MM.1S (cell line): ENCODE measurements at regions not wholly inside any gene's neighbourhood (a gene's known extent, or its start where the extent isn't known, plus 50 kb on each side); places are given as distances from the start of the nearest gene placed in this dataset.

Source experiments
- DNase-seq: peaks from one replicate; pipeline ENCODE4 v3.0.0-alpha.2; 2015
- H2AFZ ChIP-seq: fragments of 300-600 bp; sonication (generic); 2 replicates; pipeline ENCODE4 v1.6.0; 2016; ENCODE audit warnings: antibody characterized with exemption, low read length
- H3F3A ChIP-seq: fragments of 300-600 bp; sonication (generic); 2 replicates; pipeline ENCODE4 v1.6.1; 2016; ENCODE audit warnings: mild to moderate bottlenecking, antibody characterized with exemption, low read length, moderate library complexity, mixed read lengths; ENCODE audit not compliant: insufficient read depth
- H3K27ac ChIP-seq: fragments of 300-600 bp; sonication (generic); 2 replicates; pipeline ENCODE4 v1.5.1; 2016; ENCODE audit warnings: mild to moderate bottlenecking, low read length
- H3K27me3 ChIP-seq: fragments of 300-600 bp; sonication (generic); replicated peaks from 2 replicates; pipeline ENCODE4 v1.6.0; 2016; ENCODE audit warnings: low read length; ENCODE audit not compliant: insufficient read depth
- H3K36me3 ChIP-seq: fragments of 300-600 bp; sonication (generic); replicated peaks from 2 replicates; pipeline ENCODE4 v1.6.1; 2016; ENCODE audit warnings: mild to moderate bottlenecking, low read length, mixed read lengths; ENCODE audit not compliant: insufficient read depth
- H3K4me1 ChIP-seq: fragments of 300-600 bp; sonication (generic); 2 replicates; pipeline ENCODE4 v1.6.1; 2016; ENCODE audit warnings: low read length, mixed read lengths
- H3K4me2 ChIP-seq: fragments of 300-600 bp; sonication (generic); 2 replicates; pipeline ENCODE4 v1.6.0; 2016; ENCODE audit warnings: low read depth, low read length
- H3K4me3 ChIP-seq: fragments of 300-600 bp; sonication (generic); 2 replicates; pipeline ENCODE4 v1.5.1; 2016; ENCODE audit warnings: low read length, mixed read lengths
- H3K79me2 ChIP-seq: fragments of 300-600 bp; sonication (generic); 2 replicates; pipeline ENCODE4 v1.6.1; 2016; ENCODE audit warnings: mixed run types, low read length, mixed read lengths
- H3K9ac ChIP-seq: fragments of 300-600 bp; sonication (generic); 2 replicates; pipeline ENCODE4 v1.6.1; 2016; ENCODE audit warnings: low read length, mixed read lengths
- H3K9me2 ChIP-seq: fragments of 300-600 bp; sonication (generic); replicated peaks from 2 replicates; pipeline ENCODE4 v1.6.1; 2016; ENCODE audit warnings: mild to moderate bottlenecking, low read length, mixed read lengths; ENCODE audit not compliant: insufficient read depth
- H3K9me3 ChIP-seq: fragments of 300-600 bp; sonication (generic); replicated peaks from 2 replicates; pipeline ENCODE4 v1.6.1; 2016; ENCODE audit warnings: mild to moderate bottlenecking, low read length, mixed read lengths; ENCODE audit not compliant: insufficient read depth
- H4K20me1 ChIP-seq: fragments of 300-600 bp; sonication (generic); 2 replicates; pipeline ENCODE4 v1.6.1; 2016; ENCODE audit warnings: mild to moderate bottlenecking, low read length, moderate library complexity, mixed read lengths; ENCODE audit not compliant: insufficient read depth
- EZH2 ChIP-seq: fragments of 300-600 bp; sonication (generic); optimal IDR thresholded peaks from 2 replicates; pipeline ENCODE3; 2017; ENCODE audit warnings: low read depth, mild to moderate bottlenecking, antibody characterized with exemption, low read length, mixed read lengths
- EZH2phosphoT487 ChIP-seq: fragments of 300-600 bp; sonication (generic); IDR thresholded peaks from 2 replicates; pipeline ENCODE4 v1.6.1; 2018; ENCODE audit warnings: antibody characterized with exemption, low read length
- TF ChIP-seq, protein P1 (sequence below): fragments of 300-600 bp; sonication (generic); IDR thresholded peaks from 2 replicates; pipeline ENCODE4 v1.5.1; 2016; ENCODE audit warnings: antibody characterized with exemption, low read length, mixed read lengths

DNA sequence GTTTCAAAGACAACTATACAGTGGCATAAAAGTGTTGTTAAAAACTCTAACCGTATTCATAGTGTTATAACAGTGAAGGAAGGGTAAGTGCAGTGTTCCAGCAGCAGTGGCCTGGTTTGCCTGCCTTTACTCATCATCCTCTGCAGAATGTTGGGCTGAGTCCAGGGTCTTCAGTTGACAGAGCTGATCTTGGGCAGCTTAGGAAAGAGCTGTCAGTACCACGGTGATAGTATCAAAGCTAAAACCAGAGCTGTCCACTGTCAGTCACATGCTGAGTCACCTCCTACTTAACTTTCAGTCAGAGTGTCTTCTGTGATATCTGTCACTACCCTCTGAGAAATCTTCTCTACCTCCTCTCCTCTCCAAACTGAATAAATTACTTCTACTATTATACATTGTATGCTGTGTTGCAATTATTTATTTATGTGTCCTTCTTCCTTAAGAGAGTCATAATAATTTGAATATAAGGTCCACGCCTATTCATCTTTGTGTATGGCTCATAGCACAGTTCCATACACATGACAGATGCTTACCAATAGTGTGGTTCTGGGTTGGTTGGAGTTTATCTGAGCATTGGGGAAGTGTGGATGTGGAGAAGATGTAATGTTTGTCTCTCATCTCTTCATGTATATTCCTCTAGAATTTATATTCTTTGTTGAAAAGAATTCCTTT lies 242.1 kb downstream of the ZIC1 start:
- no peak overlapping the region for H3K27ac ChIP-seq
- H3K4me1 ChIP-seq, result no peaks in the 10 kb centered on the region
- no peaks in the 10 kb centered on the region for H3K79me2 ChIP-seq
- H3K9me2 ChIP-seq, result no peaks in the 10 kb centered on the region
- TF ChIP-seq EZH2phosphoT487 (no peak), EZH2 (no peak)
- TF ChIP-seq, protein P1, sequence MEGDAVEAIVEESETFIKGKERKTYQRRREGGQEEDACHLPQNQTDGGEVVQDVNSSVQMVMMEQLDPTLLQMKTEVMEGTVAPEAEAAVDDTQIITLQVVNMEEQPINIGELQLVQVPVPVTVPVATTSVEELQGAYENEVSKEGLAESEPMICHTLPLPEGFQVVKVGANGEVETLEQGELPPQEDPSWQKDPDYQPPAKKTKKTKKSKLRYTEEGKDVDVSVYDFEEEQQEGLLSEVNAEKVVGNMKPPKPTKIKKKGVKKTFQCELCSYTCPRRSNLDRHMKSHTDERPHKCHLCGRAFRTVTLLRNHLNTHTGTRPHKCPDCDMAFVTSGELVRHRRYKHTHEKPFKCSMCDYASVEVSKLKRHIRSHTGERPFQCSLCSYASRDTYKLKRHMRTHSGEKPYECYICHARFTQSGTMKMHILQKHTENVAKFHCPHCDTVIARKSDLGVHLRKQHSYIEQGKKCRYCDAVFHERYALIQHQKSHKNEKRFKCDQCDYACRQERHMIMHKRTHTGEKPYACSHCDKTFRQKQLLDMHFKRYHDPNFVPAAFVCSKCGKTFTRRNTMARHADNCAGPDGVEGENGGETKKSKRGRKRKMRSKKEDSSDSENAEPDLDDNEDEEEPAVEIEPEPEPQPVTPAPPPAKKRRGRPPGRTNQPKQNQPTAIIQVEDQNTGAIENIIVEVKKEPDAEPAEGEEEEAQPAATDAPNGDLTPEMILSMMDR, result no peak
- DNase-seq, result no peak
- no peaks in the 10 kb centered on the region for H3K9me3 ChIP-seq
- H3K9ac ChIP-seq, result no peak overlapping the region
- H3K4me2 ChIP-seq, result no peak overlapping the region
- H2AFZ ChIP-seq, result no peak overlapping the region
- H4K20me1 ChIP-seq, result no peaks in the 10 kb centered on the region
- H3K27me3 ChIP-seq, result no peaks in the 10 kb centered on the region
- H3K36me3 ChIP-seq, result no peaks in the 10 kb centered on the region
- H3K4me3 ChIP-seq, result no peak overlapping the region
- H3F3A ChIP-seq, result no peaks in the 10 kb centered on the region

DNA sequence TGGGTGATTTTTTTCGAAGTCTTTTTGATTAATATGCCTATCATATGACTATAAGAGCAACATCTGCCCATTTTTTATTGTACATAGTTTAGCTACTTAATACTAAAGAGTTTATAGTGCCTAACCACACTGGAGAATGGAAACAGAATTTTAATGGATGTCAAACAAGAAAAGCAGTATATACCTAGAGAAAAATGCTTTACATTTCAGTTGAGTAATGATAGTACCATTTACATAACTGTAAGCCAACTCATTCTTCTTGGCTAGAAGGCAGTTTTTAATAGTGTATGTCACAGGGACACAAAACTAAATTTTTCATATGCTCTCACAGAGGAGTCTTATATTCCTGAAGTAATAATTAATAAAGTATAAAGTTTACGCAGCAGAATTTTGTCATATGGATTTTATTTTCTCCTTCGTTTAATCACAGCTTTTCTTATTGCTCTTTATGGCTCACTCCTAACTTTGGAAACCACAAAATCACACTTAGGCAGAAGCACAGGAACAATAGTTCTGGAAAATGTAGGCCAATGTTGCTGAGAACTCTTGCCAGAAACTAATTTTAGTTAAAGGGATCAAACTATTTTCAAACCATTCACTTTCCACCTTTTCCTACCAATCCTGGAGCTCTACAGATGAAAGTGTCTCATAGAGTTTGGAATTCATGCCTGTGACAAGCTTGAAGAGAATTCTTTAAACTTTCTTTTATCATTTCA lies 243.6 kb downstream of the ZIC1 start:
- H3F3A ChIP-seq, result no peaks in the 10 kb centered on the region
- H4K20me1 ChIP-seq, result no peaks in the 10 kb centered on the region
- no peaks in the 10 kb centered on the region for H3K9me2 ChIP-seq
- H2AFZ ChIP-seq, result no peak overlapping the region
- H3K79me2 ChIP-seq, result no peaks in the 10 kb centered on the region
- no peaks in the 10 kb centered on the region for H3K27me3 ChIP-seq
- H3K9ac ChIP-seq, result no peak overlapping the region
- no peaks in the 10 kb centered on the region for H3K36me3 ChIP-seq
- no peak for TF ChIP-seq EZH2phosphoT487
- no peak overlapping the region for H3K4me3 ChIP-seq
- no peak overlapping the region for H3K27ac ChIP-seq
- no peaks in the 10 kb centered on the region for H3K4me1 ChIP-seq
- no peak overlapping the region for H3K4me2 ChIP-seq
- DNase-seq, result no peak
- no peaks in the 10 kb centered on the region for H3K9me3 ChIP-seq

DNA sequence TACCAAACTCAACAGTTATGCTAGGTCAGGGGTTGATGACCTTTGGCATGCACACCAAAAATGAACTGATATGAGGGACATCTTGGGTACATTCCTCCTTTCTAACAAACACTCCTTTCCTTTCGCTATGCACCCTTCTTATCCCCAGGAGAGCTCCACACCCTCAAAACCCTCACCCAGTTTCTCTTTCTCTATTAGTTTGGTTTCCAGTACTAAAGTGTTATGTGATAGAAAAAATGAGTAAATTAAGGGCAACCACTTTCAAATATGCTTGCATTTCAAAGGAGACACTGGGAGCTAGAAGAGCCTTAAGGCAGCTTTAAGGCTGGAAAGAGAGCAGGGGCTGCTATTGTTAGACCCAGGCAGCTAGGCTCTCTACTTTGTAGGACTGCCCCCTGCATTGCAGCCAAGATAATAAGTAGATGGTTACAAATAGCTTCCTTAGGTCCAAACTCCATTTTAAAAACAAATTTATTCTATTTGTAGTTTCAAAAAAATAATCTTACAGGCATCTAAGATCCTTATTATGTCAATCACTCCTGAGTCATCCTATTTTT lies 244.3 kb downstream of the ZIC1 start:
- Histone ChIP-seq H4K20me1 (no peaks in the 10 kb centered on the region), H3K27ac (no peak overlapping the region), H3F3A (no peaks in the 10 kb centered on the region), H3K79me2 (no peaks in the 10 kb centered on the region), H3K27me3 (no peaks in the 10 kb centered on the region), H3K36me3 (no peaks in the 10 kb centered on the region), H3K9ac (no peak overlapping the region), H2AFZ (no peak overlapping the region), H3K4me2 (no peak overlapping the region), H3K4me3 (no peak overlapping the region), H3K4me1 (no peaks in the 10 kb centered on the region), H3K9me3 (no peaks in the 10 kb centered on the region), H3K9me2 (no peaks in the 10 kb centered on the region)
- no peak for TF ChIP-seq EZH2phosphoT487
- TF ChIP-seq, protein P1, result no peak
- TF ChIP-seq EZH2, result no peak
- no peak for DNase-seq

DNA sequence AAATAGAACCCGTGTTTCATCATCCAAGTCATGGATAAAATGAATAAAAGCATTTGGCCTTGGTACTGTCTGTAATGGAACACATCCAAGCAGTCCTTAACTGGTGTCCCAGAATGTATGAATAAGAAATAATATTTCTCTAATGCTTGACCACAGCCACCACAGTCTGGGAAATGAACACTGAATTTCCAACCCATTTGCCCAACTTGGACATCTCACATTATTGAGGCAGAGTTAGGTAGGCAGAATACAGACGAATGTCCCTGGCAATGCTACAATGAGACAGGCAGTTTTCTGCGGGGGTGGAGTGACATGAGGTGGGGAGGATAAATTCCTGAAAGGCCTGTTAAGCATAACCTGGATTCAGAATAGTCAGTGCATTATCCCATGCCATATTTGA lies 245.7 kb downstream of the ZIC1 start:
- no peaks in the 10 kb centered on the region for H3K27me3 ChIP-seq
- H3K4me2 ChIP-seq, result no peak overlapping the region
- no peak overlapping the region for H3K9ac ChIP-seq
- TF ChIP-seq EZH2 (no peak), EZH2phosphoT487 (no peak)
- TF ChIP-seq, protein P1, result no peak
- no peak overlapping the region for H2AFZ ChIP-seq
- H3K79me2 ChIP-seq, result no peaks in the 10 kb centered on the region
- no peaks in the 10 kb centered on the region for H4K20me1 ChIP-seq
- no peaks in the 10 kb centered on the region for H3K9me3 ChIP-seq
- no peak overlapping the region for H3K27ac ChIP-seq
- H3K4me1 ChIP-seq, result no peaks in the 10 kb centered on the region
- no peak overlapping the region for H3K4me3 ChIP-seq
- DNase-seq, result no peak
- H3K36me3 ChIP-seq, result no peaks in the 10 kb centered on the region
- H3K9me2 ChIP-seq, result no peaks in the 10 kb centered on the region
- no peaks in the 10 kb centered on the region for H3F3A ChIP-seq
